Stimulated activated naive CD4-positive, alpha-beta T cell treated with Interleukin-2 at 50 U/mL for 16 hours (primary cell): ENCODE measurements at regions not wholly inside any gene's neighbourhood (a gene's known extent, or its start where the extent isn't known, plus 50 kb on each side); places are given as distances from the start of the nearest gene placed in this dataset.

Source experiments
- DNase-seq: peaks from one replicate; lab custom pipeline; 2025; lab: John Stamatoyannopoulos, UW

DNA sequence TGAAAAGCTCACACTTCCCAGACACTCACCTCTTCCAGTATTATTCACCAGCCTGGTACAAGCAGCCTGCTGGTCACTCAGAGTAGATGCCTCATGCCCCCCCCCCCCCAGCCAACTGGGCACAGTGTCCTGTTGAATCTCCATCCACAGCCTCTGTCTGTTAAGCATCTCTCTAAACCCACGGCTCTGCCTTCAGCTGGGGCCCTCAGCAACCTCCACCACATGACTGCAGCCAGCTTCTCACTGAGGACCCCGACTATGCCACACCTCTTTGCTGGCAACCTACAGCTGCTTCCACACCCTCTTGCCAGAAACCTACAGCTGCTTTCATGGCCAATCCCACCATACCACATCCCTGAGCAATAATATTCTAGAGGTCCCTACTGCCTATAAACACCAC is 113.1 kb downstream of the RHOU start:
- DNase-seq = no peak

DNA sequence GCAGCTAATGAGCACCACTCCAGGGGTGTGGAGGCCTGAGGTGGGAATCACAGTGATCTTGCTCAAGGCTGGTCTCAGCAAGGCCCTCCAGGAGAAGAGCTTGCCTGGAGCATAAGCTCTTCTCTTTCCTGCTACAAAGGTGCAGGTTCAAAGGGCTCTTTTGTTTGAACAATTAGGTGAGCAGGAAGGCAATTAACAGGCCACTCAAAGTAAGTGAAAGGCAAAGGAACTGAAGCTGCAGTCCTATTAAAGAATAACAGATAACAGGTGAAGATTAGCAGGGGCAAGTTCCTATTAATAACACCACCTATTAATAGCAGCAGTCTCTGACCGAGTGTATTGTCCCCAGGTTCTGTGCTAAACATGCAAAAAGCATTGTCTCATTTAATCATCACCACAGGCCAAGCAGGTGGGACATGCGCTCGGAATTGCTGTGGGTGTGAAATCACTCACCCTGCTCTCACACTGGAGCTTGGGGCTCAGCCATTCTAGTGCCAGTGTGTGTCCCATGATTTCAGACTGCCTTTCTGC is 113.8 kb downstream of the RHOU start:
- DNase-seq = no peak

DNA sequence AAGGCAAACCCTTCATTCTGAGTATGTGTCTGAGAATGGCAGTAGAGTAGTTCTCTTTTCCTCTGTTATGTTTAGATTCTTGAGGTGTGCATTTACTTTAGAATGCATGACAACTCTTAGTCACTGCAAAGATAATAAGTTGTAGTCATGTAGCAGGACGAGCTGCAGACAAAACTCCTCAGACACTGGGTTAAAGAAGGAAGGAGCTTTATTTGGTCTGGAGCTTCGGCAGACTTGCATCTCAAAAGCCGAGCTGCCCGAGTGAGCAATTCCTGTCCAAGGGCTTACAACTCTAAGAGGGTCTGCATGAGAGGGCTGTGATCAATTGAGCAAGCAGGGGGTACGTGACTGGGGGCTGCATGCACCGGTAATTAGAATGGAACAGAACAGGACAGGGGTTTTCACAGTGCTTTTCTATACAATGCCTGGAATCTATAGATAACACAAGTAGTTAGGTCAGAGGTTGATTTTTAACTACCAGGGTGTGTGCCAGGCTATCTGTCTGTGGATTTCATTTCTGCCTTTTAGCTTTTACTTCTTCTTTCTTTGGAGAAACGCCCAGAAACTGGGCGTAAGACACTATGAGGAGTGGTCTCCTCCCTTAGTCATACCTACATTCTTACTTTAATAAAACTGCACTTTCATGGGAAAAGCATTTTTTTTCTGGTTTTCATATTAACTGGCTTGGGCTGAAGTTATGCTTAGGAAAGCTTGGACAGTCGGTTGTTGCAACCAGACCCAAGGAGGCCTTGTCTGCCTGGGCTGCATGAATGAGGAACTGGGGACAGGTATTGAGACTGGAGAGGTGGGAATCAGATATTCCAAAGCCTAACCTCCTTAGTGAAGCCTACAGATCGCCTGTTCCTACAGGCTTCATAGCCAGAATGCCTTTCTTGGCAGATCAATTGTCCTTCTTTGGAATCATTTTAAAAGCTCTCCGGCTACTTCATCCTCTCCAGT is 115.1 kb downstream of the RHOU start:
- DNase-seq = no peak

DNA sequence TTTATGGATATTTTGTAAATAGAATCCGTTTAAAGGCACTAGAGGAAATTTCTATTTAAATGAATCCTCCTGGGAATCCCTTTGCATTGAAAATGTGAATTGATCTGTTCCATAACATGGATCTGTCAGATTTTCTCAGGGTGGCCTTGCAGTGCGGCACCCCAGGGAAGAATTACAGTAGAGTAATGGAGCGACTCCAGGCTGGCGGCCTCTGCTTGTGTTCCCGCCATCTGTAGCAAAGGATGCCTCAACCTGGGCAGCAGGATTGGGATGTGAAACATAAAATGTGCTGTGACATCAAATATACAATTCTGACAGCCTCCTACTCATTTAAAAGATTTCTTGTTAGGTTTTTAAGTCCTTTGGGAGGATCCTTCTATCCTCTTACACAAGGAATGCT is 115.9 kb downstream of the RHOU start:
- DNase-seq = no peak

DNA sequence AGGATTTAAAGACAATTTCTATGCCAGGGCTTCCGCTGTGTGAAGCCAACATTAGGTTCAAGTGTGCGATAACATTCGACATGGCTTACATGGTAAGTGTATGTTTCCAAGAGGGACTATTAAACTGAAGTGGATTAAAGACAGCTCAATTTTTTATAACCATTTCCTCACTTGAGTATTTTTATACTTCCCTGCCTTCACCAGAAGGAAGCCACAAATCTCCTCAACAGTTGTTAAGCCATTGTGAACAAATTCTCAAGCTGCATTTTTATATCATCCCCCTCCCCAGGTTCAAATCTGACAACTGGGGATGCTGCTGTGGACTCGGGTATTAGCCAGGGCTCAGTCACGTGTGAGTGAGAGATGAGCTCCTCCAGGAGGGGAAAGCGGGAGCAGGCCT is 116.3 kb downstream of the RHOU start:
- DNase-seq = no peak

DNA sequence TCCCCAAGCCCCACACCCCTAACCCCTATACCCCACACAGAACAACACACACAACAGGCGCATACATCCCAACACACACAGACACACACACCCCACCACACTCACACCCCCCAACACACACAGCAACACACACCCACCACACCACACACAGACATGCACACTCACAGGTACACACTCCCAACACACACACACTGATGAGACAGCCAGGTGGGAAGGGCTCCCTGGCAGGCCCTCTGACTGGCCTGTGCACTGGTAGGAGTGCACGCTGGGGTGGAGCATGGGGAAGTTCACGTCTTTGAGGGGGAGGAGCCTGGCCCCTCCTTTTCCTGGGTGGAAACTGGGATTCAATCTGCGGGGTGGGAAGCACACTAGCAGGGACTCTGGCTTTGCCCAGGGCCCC is 116.7 kb downstream of the RHOU start:
- no peak for DNase-seq

DNA sequence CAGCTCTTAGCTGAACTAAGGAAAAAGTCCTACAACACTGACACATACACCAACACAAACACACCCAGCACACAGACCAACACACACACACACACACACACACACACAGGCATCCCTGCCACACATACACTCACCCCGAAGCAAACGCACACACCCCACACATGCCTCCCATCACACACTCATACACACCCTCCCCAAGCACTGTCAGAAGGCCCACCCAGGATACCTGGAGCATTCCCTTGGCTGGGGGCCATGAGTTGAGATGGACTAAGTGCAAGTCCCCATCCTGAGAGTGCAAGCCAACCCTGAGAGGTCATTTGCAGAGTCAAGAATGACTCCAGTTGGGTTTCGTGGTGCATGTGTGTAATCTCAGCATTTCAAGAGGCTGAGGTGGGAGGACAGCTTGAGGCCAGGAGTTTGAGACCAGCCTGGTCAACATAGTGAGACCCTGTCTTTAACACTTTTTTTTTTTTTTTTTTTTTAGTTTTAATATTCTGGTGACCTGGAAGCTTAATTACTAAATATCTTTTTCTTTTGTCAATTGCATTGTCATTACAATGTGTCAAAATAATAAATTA is 117.3 kb downstream of the RHOU start:
- DNase-seq = no peak

DNA sequence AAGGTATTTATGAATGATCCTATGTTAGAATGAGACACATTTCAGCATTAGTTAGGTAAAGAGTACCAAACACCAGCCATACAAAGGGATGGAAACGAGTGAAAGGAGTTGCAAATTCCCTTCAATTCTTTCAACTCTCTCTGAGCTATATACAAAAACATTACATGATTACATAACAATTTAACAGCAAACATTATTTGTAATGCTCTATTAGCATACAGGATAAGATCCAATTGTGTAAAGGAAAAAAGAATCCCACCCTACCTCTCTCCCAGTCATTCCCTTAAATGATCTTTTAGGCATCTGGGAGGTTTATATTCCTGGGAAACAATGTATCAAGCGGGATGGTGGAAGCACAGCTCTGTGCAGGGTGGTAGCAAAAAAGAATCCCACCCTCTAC is 117.9 kb downstream of the RHOU start:
- no peak for DNase-seq

DNA sequence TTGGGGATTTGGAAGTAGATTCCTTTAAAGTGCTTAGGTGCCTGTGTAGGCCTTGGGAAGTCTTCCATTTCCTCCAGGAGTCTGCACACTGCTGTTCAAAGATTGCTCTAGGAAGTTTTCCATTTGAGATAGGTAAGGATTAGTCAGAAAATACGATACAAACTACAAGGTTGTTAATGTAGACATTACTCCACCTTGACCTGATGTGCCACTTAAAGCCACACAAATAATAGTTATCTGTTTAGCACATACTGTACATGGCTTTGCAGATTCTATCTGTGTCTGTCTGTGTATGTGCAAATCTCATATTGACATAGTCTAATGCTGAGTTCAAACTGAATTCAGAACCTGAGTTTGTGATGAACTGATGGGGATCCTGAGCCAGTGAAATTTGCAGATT is 118.4 kb downstream of the RHOU start:
- no peak for DNase-seq

DNA sequence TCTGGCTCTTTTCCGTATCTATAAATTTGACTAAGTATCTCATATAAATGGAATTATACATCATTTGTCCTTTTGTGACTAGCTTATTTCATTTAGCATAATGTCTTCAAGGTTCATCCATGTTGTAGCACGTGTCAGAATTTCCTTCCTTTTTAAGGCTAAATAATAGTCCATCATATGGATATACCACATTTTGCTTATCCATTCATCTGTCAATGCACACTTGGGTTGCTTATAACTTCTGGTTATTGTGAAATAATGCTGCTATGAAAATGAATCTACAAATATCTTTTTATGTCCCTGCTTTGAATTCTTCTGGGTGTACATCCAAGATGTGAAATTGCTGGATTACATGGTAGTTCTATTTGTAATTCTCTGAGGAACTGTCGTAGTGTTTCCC is 119.6 kb downstream of the RHOU start:
- no peak for DNase-seq

DNA sequence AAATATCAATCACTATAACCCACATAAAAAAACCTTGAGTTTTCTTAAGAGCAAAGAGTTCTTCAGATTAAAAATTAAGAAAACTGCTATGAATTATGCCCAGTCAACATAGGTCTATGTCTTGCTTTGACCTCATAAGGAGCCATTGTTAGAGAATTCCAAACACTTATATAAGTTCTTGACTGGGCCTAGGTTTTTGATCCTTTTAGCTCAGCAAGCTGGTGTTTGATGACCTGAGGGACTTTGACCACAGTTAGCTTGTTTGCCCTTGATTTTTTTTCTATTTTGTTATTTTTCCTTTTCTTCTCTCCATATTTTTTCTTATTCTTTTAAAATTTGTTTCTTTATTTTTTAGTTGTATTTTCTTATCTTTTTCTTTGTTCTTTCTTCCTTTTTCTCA is 122.3 kb downstream of the RHOU start:
- no peak for DNase-seq

DNA sequence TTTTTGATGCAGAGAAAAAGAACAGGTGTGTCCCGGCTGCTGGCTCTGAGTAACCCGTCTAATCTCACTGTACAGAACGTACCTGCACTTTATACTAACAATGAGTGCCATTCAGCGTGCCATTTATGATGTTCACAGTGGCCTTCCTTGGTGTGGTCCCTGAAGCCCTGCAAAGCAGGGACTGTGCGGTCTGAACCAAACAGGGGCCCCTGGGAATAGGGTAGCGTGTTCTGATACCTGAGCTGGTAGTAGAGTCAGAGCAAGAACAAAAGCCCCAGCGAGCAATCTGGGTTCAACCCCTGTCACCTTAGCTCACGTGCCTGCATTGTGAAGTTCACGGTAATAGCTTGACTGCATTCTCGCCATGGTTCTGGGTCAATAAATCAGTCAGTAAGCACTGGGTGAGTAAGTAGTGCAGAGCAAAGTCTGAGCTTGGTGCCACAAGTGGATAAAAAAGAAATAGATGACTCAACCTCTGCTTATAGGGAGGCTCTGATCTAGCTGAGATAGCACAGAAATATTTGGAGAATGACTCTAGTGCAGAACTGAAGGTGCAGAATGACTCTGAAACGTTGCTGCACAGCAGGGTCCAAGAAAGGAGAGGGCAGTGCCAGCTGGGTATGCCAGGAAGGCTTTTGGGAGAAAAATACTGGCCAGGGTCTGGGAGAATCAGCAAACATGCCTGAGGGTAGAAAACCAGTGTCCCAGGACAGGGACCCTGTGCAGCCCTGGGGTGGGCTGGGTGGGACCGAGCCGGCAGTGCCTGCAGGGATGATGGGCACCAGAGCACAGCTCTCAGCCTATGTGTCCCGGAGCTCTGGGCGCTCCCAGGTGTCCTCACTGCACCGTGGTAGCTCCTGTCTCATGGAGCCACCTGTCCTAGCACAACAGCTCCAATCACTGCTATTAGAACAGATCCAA is 125.9 kb downstream of the RHOU start:
- no peak for DNase-seq

DNA sequence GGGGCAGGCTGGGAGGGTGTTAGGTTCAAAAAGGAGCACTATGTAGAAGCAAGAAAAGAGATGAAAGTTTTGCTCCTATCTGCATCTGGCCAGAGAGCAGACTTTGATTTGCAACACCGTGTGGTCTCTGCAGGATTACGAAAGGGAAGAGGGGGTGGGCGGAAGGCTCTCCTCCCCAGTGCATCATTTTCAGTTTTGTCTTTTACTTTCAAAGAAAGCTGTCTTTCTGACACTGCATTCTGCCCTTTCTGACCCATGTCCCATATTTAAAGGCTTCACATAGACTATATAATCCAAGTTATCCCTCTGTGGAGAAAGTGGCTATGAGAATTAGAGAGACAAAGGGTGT is 126.5 kb downstream of the RHOU start:
- no peak for DNase-seq

DNA sequence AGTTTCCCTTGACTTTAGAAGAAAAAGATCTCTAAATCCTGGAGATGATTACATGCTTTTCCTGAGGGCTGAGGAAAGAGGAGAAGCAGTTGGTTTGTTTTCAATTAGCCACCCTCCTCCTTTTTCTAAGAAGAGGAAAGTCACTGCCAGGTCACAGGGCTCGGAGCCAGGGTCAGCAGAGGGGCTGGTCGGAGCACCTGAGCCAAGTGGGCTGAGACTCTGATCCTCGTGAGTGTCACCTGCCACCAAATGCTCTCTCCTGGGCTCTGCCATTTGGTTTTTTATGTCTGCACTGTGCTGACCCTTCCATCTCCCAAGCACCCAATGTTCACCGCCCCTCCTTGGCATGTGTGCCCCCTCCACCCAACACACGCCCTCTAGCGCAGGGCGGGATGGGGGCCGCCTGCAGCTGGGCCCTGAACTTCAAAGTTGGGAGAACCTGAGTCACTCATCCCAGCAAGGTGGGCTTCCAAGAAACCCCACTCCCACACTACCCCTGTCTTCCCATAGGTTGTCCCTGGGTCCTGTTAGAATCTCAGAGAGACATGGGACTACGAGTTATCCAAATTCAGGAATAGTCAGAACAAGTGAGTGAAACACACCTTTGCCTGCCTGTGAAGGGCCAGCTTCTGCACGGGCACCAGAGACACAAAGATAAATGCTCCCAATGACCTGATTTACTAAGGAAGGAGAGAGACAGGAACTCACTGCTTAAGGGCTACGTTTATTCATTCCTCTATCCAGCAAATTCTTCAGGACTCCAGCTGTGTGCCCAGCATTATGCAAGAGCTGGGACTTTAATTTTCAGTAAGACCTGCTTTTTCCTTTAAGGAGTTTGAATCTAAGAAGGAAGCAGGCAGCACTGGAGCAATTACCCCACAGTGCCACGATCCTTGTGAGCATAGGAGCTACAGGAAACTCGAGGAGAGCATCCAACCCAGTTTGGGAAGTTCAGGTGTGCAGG is 127.5 kb downstream of the RHOU start:
- no peak for DNase-seq

DNA sequence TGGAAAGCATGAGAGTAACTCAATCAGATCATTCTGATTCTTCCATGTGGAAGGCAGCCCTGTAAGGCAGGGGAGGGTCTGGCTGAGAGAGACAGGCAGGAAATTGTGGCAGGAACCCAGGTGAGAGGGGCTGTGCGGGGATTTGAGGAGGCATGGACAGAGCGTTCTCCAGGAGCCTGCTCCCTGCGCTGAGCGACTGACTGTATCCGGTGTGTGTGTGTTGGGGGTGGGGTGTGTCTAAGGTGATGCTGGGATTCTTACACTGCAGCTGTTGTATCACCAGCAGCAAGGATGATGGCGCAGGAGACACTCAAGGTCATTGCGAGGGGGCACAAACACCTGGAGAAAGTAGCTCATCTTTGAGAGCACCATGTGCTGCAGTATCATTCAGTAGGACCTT is 128.5 kb downstream of the RHOU start:
- DNase-seq = no peak

DNA sequence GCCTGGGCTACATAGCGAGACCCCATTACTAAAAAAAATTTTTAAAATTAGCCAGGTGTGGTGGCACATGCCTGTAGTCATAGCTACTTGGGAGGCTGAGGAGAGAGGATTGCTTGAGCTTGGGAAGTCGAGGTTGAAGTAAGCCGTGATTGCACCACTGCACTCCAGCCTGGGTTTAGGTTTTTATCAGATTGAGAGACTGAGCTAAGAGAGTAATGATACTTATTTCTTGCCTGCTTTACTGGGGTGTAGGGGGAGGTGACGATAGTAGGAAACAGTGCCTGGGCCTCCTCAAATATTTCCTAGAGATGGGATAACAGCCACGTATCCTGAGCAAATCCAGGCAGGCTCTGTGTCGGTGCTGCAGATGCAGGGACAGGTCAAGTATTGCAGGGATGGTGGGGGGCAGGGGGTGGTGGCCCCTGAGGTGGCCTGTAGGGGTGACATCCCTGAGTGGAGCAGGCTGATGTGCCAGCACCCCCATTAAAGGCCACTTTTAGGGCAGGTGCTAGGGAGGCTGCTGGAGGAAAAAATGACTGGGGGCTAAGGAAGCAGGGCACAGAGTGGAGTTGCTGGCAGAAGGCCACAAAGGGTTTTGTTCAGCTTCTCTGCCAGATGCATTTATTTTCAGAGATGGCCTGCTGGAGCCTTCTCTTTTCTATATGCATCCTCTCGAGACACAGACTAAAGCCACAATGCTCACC is 130.5 kb downstream of the RHOU start:
- no peak for DNase-seq

DNA sequence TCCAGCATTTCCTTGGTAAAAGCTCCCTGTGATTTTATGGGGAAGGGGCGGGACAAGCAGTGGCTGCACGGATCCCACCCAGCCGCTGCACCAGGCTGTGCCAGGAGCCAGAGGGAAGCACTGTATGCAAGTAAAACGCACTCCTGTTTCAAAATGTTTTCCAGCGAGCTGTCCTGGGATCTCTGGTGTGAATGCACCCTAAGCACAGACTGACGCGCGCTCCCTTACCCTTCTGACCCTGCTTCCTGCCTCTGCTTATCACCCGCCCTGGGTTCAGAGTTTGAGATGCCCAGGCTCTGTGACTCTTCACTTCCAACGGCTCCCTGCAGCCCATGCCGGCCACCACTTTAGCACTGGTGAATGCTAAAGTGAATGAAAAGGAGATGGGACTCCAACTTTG is 131.2 kb downstream of the RHOU start:
- DNase-seq = no peak

DNA sequence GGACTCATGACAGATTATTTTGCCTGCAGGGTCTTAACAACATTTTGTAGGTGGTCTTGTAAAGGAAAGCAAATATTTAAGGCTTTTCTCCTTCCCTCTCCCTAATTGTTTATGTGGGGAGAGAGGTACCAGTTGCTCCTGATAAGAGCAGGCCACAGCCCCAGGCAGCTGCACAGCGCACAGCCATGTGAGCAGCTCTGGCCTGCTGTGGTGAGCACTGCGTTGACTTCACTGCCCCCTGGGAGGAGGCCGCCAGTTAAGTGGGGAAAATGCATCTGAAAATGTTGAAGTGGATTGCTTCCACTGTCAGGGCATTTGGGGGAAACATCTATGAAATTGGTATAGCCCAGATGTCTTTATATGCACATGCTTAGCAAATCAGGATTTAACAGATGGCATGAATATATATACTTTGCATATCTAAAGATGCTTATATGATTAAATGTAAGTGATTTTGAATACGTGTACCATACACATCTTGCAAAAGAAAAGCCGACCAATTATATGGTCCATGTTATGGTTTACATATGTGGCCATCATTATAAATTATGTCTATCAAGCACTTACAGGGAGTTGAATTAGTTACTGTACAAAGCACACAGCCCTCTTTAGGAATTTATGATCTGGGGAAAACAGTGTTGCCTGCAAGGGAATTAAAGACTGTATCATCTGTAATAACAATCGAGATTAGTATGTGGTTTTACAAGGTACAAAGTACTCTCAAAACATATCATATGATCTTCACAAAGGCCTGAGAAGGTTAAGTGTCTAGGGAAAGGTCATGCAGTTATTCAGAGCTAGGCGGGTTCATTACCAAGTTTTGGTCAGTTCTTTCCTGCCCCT is 132.1 kb downstream of the RHOU start:
- DNase-seq = no peak

DNA sequence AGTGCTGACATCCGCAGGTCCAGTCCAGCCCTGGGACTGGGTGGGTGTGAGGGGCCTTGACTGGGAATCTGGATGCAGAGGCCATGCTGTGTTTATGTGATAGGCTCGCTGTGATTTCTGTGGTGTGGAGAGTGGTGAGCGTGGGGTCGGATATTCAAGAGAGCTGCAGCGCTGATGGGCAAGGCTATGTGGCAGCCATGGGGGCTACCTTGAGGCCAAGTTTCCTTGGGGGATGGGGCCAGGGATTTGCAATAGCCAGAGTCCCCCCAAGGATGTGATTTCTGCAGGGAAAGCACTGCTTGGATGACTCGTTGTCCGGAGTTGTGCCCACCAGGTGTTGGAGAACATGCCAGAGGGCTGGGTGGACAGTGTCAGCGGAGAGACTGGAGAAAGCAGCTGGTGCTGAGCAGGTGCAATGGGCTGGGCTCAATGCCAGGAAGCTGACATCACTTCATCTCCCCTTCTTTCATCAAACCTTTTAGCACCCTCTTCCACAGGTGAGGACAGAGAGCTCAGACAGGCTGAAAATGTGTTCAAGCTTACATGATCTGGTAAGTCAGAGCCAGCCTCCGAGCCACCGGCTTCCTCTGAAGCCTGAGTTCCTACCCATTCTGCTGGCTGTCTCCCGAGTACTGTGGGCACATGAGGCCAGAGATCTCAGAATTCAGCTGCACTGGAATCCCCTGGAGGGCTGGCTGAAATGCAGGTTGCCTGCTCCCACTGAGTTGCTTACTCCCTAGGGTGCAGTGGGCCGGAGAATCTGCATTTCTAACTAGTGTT is 132.9 kb downstream of the RHOU start:
- DNase-seq = no peak
